ENCODE measurements at regions not wholly inside any gene's neighbourhood (a gene's known extent, or its start where the extent isn't known, plus 50 kb on each side); places are given as distances from the start of the nearest gene placed in this dataset.
"Not testable (repeated sequence)": the region's sequence is repeated elsewhere in the genome, so short reads cannot be mapped to it uniquely, and the experiment has no call there.

DNA sequence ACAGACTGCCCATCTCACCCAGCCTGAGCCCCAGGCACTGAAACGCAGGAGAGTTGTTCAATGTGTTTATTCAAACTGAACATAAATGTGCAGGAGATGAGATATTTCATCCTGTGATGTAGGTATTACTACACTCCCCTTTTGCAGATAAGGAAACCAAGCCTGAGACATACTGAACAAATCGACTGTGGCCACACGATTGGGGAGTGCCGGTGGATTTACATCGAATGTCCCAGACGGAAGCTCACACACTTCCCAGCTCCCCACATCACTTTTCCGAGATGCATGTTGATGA lies 94.8 kb upstream of the ALKAL2 start:
- DNase-seq (ENCODE audit: low read depth in 4 of 4, low spot score in 1 of 4), result no peak

DNA sequence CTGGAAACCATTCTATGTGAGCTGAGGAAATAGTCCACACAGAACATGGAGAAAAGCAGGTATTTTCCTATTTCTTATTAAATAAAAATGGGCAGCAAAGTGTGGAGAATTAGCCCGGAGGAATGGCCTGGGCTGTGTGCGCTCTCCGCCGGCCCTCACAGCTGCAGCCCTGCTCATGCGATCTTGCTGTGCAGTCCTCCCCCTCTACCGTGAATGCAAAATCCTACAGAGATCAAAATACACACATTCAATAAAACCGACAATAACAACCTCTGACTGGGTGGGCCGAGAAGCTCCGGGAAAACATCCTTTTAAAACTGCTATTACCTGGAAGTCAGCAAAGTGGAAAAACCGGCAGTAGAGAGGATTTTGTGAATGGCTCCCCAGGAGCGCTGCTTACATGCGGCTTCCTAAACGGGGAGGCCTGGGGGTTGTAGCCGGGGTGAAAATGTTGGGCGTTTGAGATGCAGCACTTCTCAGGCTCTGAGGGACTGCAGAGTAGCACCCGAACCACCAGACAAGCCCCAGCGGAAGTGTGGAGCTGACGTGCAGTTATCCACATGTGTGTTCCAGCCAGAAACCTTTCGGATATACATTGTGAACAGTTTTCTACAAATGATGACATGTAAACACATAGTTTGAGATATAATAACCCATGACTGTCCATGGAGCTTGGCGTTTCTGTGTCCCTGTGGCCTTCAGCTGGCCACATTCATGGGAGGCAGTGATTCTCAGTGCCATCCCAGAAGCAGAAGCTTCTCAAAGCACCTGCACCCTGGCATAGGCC lies 94.2 kb upstream of the ALKAL2 start:
- DNase-seq (ENCODE audit: low read depth in 4 of 4, low spot score in 1 of 4), result no peak

- DNase-seq (ENCODE audit: low read depth in 4 of 4, low spot score in 1 of 4), result no peak
Measured at GRCh38 chr2:381181-381580, 93.3 kb upstream of the ALKAL2 start.

DNA sequence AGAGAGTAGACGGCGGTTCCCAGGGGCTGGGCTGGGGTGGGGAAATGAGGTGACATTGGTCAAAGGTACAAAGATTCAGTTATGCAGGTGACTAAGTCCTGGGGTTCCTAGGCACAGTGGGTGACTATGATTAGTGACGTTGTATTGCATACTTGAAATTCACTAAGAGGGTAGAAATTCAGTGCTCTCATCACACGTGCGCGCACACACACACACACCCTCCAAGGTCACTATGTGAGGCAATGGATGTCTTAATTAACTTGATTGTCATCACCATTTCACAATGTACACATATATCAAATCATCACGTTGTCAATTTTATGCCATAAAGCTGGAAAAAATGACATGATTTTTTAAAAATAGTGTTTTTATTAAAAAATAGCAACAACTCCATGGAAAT lies 92.9 kb upstream of the ALKAL2 start:
- DNase-seq (ENCODE audit: low read depth in 4 of 4, low spot score in 1 of 4), result no peak

GRCh38 chr2:380221-380620 lies 92.3 kb upstream of the ALKAL2 start:
- no peak for DNase-seq (ENCODE audit: low read depth in 4 of 4, low spot score in 1 of 4)

DNA sequence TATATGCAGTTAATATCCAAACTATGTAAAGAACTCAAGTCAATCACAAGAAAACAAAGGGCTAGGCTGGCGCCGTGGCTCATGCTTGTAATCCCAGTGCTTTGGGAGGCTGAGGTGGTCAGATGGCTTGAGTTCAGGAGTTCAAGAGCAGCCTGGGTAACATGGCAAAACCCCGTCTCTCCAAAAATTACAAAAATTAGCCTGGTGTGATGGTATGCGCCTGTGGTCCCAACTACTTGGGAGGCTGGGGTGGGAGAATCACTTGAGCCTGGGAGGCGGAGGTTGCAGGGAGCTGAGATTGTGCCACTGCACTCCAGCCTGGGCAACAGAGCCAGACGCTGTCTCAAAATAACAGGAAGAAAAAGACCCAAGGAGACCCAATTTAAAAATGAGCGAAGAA lies 91.9 kb upstream of the ALKAL2 start:
- no peak for DNase-seq (ENCODE audit: low read depth in 4 of 4, low spot score in 1 of 4)

DNA sequence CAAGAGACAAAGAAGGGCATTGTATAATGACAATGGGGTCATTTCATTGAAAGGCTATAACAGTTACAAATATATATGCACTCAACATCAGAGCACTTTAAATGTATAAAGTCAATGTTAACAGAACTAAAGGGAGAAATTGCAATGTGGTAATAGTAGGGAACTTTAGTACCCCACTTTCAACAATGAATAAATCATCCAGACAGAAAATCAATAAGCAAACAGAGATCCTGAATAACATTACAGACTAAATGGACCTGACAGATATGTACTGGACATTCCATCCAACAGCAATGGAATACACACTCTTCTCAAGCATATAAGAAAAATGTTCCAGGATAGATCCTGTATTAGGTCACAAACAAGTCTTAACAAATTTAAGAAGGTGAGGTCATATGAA lies 90.5 kb upstream of the ALKAL2 start:
- DNase-seq (ENCODE audit: low read depth in 4 of 4, low spot score in 1 of 4), result no peak

- DNase-seq (ENCODE audit: low read depth in 4 of 4, low spot score in 1 of 4), result no peak
Measured at GRCh38 chr2:377414-377813, 89.5 kb upstream of the ALKAL2 start.

GRCh38 chr2:375956-376307 lies 88.0 kb upstream of the ALKAL2 start:
- DNase-seq (ENCODE audit: low read depth in 4 of 4, low spot score in 1 of 4), result no peak

- DNase-seq (ENCODE audit: low read depth in 4 of 4, low spot score in 1 of 4), result no peak
Measured at GRCh38 chr2:375270-375955, 87.5 kb upstream of the ALKAL2 start.

DNA sequence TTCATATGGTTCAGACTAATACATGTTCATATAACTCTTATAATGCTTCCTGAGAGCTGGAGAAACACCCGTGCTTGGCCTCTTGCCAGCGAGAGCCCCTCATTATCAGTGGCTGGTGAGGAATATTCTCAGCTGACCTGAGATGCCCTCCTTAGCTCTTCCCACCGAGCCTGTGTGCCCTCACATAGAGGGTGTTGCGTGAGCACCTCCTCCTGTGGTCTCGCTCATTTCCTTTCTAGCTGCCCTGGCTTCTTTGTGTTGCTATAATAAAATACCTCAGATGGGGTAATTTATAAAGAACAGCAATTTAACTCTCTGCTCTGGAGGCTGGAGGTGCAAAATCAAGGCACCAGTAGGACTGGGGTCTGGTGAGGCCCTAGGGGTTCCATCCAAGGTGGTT lies 80.5 kb upstream of the ALKAL2 start:
- no peak for DNase-seq (ENCODE audit: low read depth in 4 of 4, low spot score in 1 of 4)

DNA sequence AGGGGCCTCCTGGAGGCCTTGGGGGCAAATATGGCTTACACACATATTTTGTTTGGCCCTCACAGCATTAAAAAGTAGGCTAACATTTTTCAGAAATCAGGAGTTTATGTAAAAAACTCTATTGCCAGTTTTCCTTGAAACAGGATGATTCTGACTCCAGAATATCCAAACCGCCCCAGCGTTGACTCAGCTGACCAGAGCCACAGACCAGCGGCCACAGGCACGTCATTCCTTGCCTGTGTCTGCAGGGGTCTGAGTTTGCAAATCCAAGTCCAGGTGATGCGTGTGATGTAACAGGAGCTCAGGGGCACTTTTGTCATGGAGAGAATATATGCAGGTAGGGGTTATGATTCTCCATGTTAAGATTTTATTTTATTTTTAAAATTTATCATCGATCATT lies 79.4 kb upstream of the ALKAL2 start:
- no peak for DNase-seq (ENCODE audit: low read depth in 4 of 4, low spot score in 1 of 4)

- no peak for DNase-seq (ENCODE audit: low read depth in 4 of 4, low spot score in 1 of 4)
Measured at GRCh38 chr2:366706-367105, 78.8 kb upstream of the ALKAL2 start.

GRCh38 chr2:365367-366275 lies 77.7 kb upstream of the ALKAL2 start:
- no peak for DNase-seq (ENCODE audit: low read depth in 4 of 4, low spot score in 1 of 4)

GRCh38 chr2:363824-364470 lies 76.1 kb upstream of the ALKAL2 start:
- DNase-seq (ENCODE audit: low read depth in 4 of 4, low spot score in 1 of 4), result no peak

GRCh38 chr2:362924-363323 lies 75.0 kb upstream of the ALKAL2 start:
- no peak for DNase-seq (ENCODE audit: low read depth in 4 of 4, low spot score in 1 of 4)

- DNase-seq (ENCODE audit: low read depth in 4 of 4, low spot score in 1 of 4), result no peak
Measured at GRCh38 chr2:360124-360523, 72.2 kb upstream of the ALKAL2 start.

DNA sequence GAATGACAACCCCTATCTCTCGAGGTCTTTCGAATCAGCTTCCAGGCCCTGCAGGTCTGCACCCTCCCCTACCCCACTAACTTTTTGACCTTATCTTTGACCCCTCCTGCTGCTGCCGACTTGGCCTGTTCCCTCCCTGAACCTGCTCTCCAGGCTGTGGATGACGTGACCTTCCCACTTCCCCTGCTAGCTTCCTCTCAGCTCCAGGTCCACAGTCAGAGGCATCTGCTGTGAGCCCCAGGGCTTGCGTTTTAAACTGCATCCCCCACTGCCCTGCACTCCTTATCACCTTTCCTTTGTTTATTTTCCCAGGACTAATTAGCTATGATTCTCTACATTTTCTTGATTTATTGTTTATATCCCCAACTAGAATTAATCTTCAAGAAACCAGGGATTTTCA lies 71.2 kb upstream of the ALKAL2 start:
- DNase-seq (ENCODE audit: low read depth in 4 of 4, low spot score in 1 of 4), result no peak

DNA sequence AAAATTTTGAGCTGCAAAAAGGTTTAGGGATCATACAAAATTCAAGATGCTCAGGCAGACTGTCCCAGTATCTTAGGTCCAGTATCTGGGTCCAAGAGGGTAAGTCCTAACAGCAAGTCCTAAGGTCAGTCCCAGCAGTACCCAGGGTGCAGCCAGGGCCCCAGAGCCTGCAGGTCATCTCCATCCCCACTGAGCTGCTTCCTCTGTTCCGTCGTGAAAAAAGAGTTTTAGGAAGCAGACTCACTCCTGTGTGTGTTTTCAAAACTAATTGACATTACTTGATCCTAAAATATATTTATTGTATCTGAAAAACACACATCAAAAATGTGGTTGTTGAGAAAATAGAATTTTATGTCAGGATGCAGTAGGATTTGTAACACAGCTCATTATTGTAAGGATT lies 69.9 kb upstream of the ALKAL2 start:
- no peak for DNase-seq (ENCODE audit: low read depth in 4 of 4, low spot score in 1 of 4)

- DNase-seq (ENCODE audit: low read depth in 4 of 4, low spot score in 1 of 4), result not testable (repeated sequence)
Measured at GRCh38 chr2:356304-356703, 68.4 kb upstream of the ALKAL2 start.

GRCh38 chr2:355773-356172 lies 67.9 kb upstream of the ALKAL2 start:
- DNase-seq (ENCODE audit: low read depth in 4 of 4, low spot score in 1 of 4), result no peak

DNA sequence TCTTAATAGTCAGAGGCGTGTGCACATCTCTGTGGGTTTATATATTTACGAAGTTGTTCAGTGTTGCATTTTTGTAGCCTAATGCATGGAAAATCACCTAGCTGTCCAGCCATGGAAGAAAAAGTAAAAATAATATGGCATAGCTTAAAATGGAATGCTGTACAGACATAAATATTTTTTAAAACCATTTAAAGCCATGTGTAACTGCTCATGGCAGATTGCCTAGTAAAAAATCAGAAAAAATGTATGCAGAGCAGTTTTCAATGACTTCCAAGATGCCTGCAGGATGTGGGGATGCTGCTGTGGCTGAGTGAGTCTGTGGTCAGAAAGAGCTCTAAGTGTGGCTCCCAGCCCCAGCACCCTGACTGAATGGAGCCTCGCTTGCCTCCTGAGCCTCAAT lies 64.8 kb upstream of the ALKAL2 start:
- no peak for DNase-seq (ENCODE audit: low read depth in 4 of 4, low spot score in 1 of 4)
